ENCODE measurements at regions not wholly inside any gene's neighbourhood (a gene's known extent, or its start where the extent isn't known, plus 50 kb on each side); places are given as distances from the start of the nearest gene placed in this dataset.

DNA sequence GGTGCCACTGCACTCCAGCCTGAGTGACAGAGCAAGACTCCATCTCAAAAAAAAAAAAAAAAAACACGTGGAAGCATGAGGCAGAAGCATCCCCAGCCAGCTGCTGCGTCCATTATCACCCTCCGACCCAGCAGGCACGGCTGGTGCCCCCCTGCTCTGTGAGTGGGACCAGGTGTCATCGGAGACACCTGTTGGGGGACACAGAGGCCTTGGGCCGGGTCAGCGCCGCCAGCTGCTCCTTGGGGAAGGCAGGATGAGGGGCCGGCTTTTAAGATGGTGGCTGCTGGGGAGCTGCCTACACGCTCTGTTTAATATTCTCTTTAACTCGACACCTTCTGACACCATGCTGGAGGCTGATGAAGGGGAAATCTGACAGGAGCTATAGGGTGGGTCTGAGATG is 80.2 kb upstream of the RUFY1 start:
- WGBS, 3 donors, result 43 to 54% (median 47%) methylated on average over 11 of the region's 11 CpGs
- DNase-seq, result no peak

DNA sequence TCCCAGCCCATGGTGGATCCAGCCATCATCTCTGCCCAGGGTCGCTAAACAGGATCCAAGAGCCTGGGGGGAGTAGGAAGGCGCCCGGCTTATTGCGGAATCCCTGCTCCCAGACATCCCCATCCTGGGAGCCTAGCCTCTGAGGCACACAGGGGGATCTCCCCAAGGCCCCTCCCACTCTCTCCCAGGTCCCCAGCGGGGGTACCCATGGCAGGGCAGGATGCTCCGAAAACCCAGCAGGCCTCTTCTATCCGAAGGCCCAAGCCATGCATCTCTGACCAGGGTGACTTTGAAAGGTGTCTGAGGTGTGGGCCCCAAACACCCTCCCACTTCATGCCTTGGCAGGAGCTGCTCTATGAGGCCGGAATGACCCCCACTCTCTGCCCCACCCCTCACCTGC is 81.7 kb upstream of the RUFY1 start:
- no peak for ATAC-seq
- H3K9me3 ChIP-seq, result no peaks in the 10 kb centered on the region
- H3K4me3 ChIP-seq, result no peak overlapping the region
- H3K27me3 ChIP-seq (ENCODE audit: insufficient read depth in 3 of 3, low read length in 2 of 3), result no peaks in the 10 kb centered on the region
- no peak for TF ChIP-seq CTCF (IDR thresholded peaks at IDR 0.05)
- H3K36me3 ChIP-seq (ENCODE audit: insufficient read depth in 1 of 2, low read depth in 1 of 2), result no peaks in the 10 kb centered on the region
- no peaks in the 10 kb centered on the region for H3K4me1 ChIP-seq
- 69 to 82% (median 80%) methylated on average over 6 to 8 of the region's 8 CpGs for WGBS, 3 donors
- intact Hi-C loops (cut with DNase I), result no loop called here
- H3K27ac ChIP-seq, result no peak overlapping the region
- no peak for DNase-seq

More for the DNA sequence above, 80.2 kb upstream of the RUFY1 start:
- H3K36me3 ChIP-seq (ENCODE audit: insufficient read depth in 1 of 2, low read depth in 1 of 2), result no peaks in the 10 kb centered on the region
- no peak overlapping the region for H3K27ac ChIP-seq
- intact Hi-C loops (cut with DNase I), result loop anchor here in 1 of 2 donors (10.0 kb wide), 1 partner anchor 1155 kb away; no protein-coding TSS in a partner anchor
- H3K9me3 ChIP-seq, result no peaks in the 10 kb centered on the region
- ATAC-seq, result no peak
- H3K4me1 ChIP-seq, result no peaks in the 10 kb centered on the region
- TF ChIP-seq CTCF (IDR thresholded peaks at IDR 0.05), result no peak
- no peaks in the 10 kb centered on the region for H3K27me3 ChIP-seq (ENCODE audit: insufficient read depth in 3 of 3, low read length in 2 of 3)
- no peak overlapping the region for H3K4me3 ChIP-seq

- DNase-seq, result no peak
- H3K36me3 ChIP-seq (ENCODE audit: insufficient read depth in 1 of 2, low read depth in 1 of 2), result no peaks in the 10 kb centered on the region
- no peak for ATAC-seq
- intact Hi-C loops (cut with DNase I), result no loop called here
- no peaks in the 10 kb centered on the region for H3K9me3 ChIP-seq
- no peak overlapping the region for H3K27ac ChIP-seq
- WGBS, 3 donors, result 89 to 94% (median 93%) methylated on average over 11 of the region's 11 CpGs
- H3K4me3 ChIP-seq, result no peak overlapping the region
- no peak for TF ChIP-seq CTCF (IDR thresholded peaks at IDR 0.05)
- no peaks in the 10 kb centered on the region for H3K27me3 ChIP-seq (ENCODE audit: insufficient read depth in 3 of 3, low read length in 2 of 3)
- no peaks in the 10 kb centered on the region for H3K4me1 ChIP-seq
These were observed 82.9 kb upstream of the RUFY1 start for GRCh38 chr5:179467441-179467840.

DNA sequence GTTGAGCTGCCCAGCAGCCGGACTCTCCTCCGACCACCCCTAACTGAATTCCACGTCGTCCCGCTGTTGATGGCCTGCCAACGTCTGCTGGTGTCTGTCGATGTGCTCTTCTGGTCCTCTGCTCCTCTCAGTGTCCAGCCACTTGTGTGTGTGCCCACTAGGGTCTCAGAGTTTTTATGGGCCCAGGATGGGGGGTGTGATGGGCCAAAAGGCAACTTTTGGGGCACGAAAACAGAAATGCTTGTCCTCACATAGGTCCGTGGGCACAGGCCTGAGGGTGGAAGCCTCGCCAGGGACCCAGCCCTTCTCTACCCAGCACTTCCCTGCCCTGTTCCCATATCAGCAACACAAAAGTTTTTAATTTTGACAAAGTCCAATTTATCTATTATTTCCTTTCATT is 85.7 kb upstream of the RUFY1 start:
- Histone ChIP-seq H3K4me3 (no peak overlapping the region), H3K27me3 (ENCODE audit: insufficient read depth in 3 of 3, low read length in 2 of 3) (peaks cover 0 to 6% (median 0%) of the 10 kb centered on the region in 3 donors), H3K36me3 (ENCODE audit: insufficient read depth in 1 of 2, low read depth in 1 of 2) (no peaks in the 10 kb centered on the region), H3K27ac (no peak overlapping the region), H3K9me3 (no peaks in the 10 kb centered on the region), H3K4me1 (no peaks in the 10 kb centered on the region)
- intact Hi-C loops (cut with DNase I), result no loop called here
- 89 to 93% (median 90%) methylated on average over 10 of the region's 10 CpGs for WGBS, 3 donors
- no peak for ATAC-seq
- no peak for DNase-seq
- no peak for TF ChIP-seq CTCF (IDR thresholded peaks at IDR 0.05)

GRCh38 chr5:179462040-179462439 is 88.3 kb upstream of the RUFY1 start:
- intact Hi-C loops (cut with DNase I), result no loop called here
- no peak for ATAC-seq

More at GRCh38 chr5:179462040-179462439, 88.3 kb upstream of the RUFY1 start:
- no peak overlapping the region for H3K4me3 ChIP-seq
- H3K9me3 ChIP-seq, result no peaks in the 10 kb centered on the region
- WGBS, 3 donors, result 49 to 60% (median 54%) methylated on average over 12 of the region's 12 CpGs
- H3K4me1 ChIP-seq, result no peaks in the 10 kb centered on the region
- no peak overlapping the region for H3K27ac ChIP-seq
- H3K36me3 ChIP-seq (ENCODE audit: insufficient read depth in 1 of 2, low read depth in 1 of 2), result no peaks in the 10 kb centered on the region
- DNase-seq, result no peak
- no peak for TF ChIP-seq CTCF (IDR thresholded peaks at IDR 0.05)
- peaks cover 0 to 6% (median 0%) of the 10 kb centered on the region in 3 donors for H3K27me3 ChIP-seq (ENCODE audit: insufficient read depth in 3 of 3, low read length in 2 of 3)
